NCI-H748 treated with DMSO at 0.1 percent for 48 hours (cell line): ENCODE measurements at regions not wholly inside any gene's neighbourhood (a gene's known extent, or its start where the extent isn't known, plus 50 kb on each side); places are given as distances from the start of the nearest gene placed in this dataset.
"Not testable (repeated sequence)": the region's sequence is repeated elsewhere in the genome, so short reads cannot be mapped to it uniquely, and the experiment has no call there.

Experiments
- DNase-seq: peaks from one replicate; lab custom pipeline; 2025; lab: John Stamatoyannopoulos, UW

DNA sequence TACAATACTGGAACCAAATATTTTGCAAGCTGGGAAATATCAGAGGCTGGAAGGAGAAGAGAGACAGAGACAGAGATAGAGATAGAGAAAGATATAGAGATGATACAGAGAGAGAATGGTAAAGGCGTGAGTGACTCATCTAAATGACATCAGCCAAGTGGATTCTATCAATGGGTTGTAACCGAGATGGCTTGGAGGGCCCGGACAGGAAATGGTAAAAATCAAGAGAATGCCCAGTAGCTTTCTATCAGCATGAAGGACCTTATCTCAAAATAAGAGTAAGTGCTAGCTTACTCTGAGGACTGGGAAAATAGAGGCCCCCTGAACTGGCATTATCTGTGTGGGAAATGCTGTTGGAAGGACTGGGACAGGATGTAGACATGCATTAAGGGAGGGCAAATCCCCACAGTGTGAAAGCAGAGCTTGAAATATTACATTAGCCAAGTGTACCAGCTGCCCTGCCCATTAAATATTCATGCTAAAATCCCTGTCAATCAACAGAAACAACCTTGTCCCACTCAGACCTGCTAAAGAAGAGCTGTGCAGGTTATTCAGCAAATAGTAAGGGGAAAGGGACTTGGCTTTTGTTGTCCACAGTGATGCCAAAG is 76.6 kb upstream of the ZNF644 start:
- no peak for DNase-seq

- DNase-seq, result not testable (repeated sequence)
Measured at GRCh38 chr1:91095321-91095720, 73.5 kb upstream of the ZNF644 start.

DNA sequence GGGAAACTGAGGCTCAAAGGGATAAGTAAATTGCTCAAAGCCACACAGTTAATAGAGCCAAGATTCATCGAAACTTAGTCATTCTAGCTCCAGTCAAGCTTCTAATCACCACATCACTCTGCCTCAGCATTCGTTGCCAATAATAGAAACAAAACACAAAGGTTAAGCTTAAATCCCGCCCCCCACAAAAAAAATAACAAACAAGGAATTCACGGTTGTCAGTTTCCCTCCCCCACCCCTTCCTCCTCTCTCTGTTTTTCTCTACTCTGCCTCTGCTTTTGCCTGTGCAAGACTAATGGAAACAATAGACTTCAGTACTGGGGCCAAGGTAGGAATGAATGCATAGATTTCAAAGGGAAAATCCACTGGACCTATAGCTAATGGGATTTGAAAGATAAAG is 70.7 kb upstream of the ZNF644 start:
- DNase-seq, result no peak

- DNase-seq, result peak; percentile 29
Measured at GRCh38 chr1:91091812-91092211, 70.0 kb upstream of the ZNF644 start.

DNA sequence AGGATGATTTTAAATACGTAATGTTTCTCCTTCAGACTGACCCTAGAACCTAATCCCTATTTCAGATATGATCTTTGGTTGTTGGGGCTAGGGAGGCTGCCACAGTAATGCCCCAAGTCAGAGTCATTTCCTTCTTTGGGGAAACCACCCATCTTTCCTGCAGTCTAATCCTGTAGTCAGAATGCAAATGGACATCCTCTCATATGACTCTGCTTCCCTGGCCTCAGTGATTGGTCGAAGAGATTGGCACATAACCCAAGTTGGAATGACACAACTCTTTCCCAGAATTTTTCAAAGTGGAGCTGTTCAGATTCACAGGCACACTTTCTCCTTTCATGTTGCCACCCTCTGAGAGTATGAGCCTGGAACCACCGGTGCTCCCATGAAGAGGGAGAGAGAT is 58.8 kb upstream of the ZNF644 start:
- DNase-seq, result no peak

GRCh38 chr1:91078859-91079258 is 57.0 kb upstream of the ZNF644 start:
- DNase-seq, result no peak

- DNase-seq, result no peak
Measured at GRCh38 chr1:91076834-91077233, 55.0 kb upstream of the ZNF644 start.

- DNase-seq, result no peak
Measured at GRCh38 chr1:91075233-91076135, 53.6 kb upstream of the ZNF644 start.

DNA sequence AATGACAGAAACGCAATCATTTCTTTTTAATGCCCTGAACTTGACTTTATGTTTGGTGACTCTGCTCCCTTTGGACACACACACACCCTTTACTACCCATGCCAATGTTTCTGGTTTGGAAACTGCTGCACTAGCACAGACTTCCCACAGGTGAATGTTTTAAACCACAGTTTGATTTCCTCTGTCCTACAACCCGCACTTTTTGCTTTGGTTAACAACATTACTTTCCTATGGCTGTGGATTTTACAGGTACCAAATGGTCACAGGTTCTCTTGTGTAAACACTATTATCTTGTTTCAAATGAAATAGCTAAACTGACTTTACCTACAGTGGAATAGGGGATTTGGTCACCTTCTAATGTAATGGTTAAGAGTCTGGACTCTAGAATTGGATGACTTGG is 51.5 kb upstream of the ZNF644 start:
- no peak for DNase-seq

GRCh38 chr1:91071838-91072237 is 50.0 kb upstream of the ZNF644 start:
- no peak for DNase-seq
